ENCODE measurements at regions not wholly inside any gene's neighbourhood (a gene's known extent, or its start where the extent isn't known, plus 50 kb on each side); places are given as distances from the start of the nearest gene placed in this dataset.
"Not testable (repeated sequence)": the region's sequence is repeated elsewhere in the genome, so short reads cannot be mapped to it uniquely, and the experiment has no call there.

DNA sequence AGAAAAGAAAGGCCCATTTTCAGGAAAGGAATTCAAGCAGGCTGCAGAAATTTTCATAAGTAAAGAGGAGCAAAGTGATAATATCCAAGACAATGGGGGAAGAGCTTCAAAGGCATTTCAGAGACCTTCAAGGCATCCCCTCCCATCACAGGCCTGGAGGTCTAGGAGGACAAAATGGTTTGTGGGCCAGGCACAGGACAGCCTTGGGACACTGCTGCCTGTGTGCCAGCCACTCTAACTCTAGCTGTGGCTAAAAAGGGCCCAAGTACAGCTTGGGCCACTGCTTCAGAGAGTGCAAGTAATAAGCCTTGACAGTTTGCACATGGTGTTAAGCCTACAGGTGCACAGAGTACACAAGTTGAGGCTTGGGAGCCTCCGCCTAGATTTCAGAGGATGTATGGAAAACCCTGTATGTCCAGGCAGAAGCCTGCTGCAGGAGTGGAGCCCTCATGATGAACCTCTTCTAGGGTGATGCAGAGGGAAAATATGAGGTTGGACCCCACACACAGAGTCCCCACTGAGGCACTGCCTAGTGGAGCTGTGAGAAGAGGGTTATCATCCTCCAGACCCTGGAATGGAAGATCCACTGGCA is 51.8 kb upstream of the ZSWIM5 start:
- DNase-seq (ENCODE audit: low spot score) (no peak), FAIRE-seq (no peak)

GRCh38 chr1:45259053-45259452 is 52.6 kb upstream of the ZSWIM5 start:
- FAIRE-seq, result peak; percentile 65
- DNase-seq (ENCODE audit: low spot score), result no peak

GRCh38 chr1:45260244-45260643 is 53.8 kb upstream of the ZSWIM5 start:
- DNase-seq (ENCODE audit: low spot score) (no peak), FAIRE-seq (no peak)

DNA sequence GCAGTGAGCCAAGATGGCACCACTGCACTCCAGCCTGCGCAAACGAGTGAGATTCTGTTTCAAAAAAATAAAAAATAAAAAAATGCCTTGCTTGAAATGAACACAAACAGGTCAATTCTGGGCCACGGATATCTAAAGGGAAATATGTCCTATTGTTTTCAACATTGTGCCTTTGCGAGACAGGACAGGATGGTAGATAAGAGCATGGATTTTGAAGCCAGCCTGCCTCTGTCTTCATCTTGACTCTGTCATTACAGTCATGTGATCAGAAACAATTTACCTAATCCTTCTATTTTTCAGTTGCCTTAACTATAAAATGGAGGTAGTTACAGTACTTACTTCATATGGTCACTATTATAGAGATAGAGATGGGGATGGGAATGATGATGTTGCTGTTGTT is 56.7 kb upstream of the ZSWIM5 start:
- FAIRE-seq, result no peak
- DNase-seq (ENCODE audit: low spot score), result no peak

DNA sequence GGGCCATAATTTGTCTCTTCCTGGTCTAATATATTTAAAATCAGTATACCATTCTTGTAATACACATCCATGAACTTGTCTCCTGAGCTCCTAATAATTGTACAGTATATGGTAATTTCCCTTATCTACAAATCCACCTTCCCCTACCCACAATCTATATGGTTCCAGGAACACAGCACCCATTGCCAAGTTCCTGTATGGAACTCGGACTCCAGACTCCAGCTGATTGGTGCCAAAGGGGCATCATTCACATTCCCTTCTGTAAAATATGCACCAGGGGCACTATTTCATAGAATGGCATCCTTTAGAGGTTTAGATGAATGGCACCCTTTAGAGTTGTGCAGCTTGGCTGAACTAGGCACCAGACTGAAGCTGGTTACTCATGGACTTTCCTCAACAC is 58.8 kb upstream of the ZSWIM5 start:
- FAIRE-seq, result no peak
- DNase-seq (ENCODE audit: low spot score), result no peak

GRCh38 chr1:45266151-45266801 is 59.9 kb upstream of the ZSWIM5 start:
- FAIRE-seq (peak; percentile 59), DNase-seq (ENCODE audit: low spot score) (peak; percentile 20)

GRCh38 chr1:45268310-45268709 is 58.4 kb upstream of the HPDL start:
- not testable (repeated sequence) for FAIRE-seq

GRCh38 chr1:45272267-45272666 is 54.4 kb upstream of the HPDL start:
- DNase-seq (ENCODE audit: low spot score); FAIRE-seq: not testable (repeated sequence)

More at GRCh38 chr1:45268310-45268709, 58.4 kb upstream of the HPDL start:
- not testable (repeated sequence) for DNase-seq (ENCODE audit: low spot score)

DNA sequence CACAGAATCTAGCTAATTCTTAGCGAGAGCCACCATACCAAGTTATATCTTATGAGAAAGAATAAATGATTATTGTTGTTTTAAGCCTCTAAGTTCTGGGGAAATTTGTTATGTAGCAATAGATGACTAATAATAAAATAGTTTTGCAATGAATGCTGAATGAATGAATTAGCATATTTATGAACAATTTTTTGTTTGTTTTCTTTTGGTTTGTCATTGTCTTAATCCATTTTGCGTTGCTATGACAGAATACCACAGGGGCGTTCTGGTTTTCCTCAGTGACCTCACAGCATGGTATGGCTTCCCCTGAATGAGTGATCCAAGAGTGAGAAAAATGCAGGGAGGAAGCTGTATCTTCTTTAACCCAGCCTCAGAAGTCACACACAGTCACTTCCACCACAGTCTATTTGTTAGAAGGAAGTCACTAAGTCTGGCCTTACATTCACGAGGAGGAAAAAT is 53.8 kb upstream of the HPDL start:
- DNase-seq (ENCODE audit: low spot score) (no peak), FAIRE-seq (no peak)

DNA sequence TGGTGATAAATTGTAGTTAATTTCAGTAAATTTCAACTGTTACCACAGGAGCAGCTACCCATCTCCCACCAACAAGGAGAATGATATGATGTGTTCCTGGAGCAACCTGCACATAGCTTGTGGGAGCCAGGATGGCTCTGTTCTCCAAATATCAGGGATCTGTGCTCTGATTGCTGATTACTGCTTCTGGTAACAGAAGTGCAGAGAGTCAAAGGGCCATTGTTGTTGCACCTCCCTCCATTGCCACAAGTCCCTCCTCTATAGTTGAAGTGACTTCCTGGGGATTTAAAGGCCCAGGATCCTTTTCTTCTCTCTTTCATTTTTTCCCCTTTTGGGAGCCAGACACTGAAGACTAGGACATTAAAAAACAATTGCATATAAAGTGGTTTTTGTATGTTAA is 51.6 kb upstream of the HPDL start:
- FAIRE-seq (no peak), DNase-seq (ENCODE audit: low spot score) (no peak)
